ENCODE measurements at regions not wholly inside any gene's neighbourhood (a gene's known extent, or its start where the extent isn't known, plus 50 kb on each side); places are given as distances from the start of the nearest gene placed in this dataset.

- no peak for DNase-seq (ENCODE audit: low spot score)
Measured at GRCh38 chr14:49017447-49017846, 568.7 kb downstream of the RPS29 start.

- no peak for DNase-seq (ENCODE audit: low spot score)
Measured at GRCh38 chr14:49016381-49016780, 569.8 kb downstream of the RPS29 start.

DNA sequence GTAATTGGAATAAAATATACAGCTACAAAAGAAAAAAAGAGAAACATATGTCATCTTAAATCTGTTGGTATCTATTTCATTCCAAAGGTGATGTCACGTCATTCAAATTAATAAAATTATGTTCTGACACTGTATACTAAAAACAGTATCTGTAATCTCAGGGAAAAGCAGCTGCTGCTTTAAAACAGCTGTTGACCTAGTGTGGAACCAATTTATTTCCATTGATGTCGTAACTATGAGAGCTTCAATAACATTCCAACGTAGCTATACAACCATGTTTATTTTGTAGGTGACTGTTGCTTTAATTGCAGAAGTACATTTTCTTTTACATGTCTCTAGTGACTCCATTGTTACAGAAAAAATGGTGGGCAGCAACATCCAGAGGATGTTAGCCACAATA, 571.7 kb downstream of the RPS29 start:
- no peak for DNase-seq (ENCODE audit: low spot score)

GRCh38 chr14:49008363-49008762, 577.8 kb downstream of the RPS29 start:
- DNase-seq (ENCODE audit: low spot score) = no peak

GRCh38 chr14:48991141-48991540, 595.0 kb downstream of the RPS29 start:
- DNase-seq (ENCODE audit: low spot score) = no peak

DNA sequence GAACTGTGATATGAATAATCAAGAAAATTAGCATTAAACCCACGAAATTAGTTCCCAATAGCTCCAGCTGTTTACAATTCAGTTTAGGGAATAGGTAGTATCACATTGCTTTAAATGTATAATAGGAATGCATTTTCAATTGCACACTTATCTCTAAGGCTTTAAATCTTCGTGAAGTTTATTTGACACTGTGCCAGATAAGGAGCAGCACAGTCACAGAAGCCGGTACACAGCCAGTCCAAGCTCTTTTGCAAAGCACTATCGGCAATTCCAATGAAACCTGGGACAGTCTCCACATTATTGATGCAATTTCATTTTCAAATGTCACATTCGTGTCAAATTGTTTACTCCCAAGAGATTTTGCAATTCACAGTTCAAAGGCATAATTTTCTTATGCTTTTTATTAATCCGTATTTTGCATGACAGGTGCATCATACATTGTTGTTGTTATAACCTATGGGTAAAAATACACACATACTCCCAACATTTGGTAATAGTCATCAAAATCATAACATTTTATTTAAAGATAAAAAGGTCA, 602.8 kb downstream of the RPS29 start:
- no peak for DNase-seq (ENCODE audit: low spot score)

DNA sequence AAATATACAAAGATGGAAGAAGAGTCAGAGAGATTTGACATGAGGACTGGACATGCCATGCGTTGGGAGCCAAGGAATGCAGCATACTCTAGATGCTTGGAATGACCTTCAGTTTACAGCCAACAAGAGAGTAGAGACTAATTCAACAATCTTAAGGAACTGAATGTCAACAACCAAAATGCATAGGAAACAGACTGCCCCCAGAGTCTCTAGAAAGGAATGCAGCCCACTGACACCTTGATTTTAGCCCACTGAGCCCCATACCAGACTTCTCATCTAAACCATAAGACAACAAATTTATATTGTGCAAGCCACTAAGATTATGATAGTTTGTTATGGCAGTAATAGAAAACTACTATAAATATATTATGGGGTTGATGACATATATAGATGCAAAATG, 611.2 kb downstream of the RPS29 start:
- DNase-seq (ENCODE audit: low spot score) = no peak

DNA sequence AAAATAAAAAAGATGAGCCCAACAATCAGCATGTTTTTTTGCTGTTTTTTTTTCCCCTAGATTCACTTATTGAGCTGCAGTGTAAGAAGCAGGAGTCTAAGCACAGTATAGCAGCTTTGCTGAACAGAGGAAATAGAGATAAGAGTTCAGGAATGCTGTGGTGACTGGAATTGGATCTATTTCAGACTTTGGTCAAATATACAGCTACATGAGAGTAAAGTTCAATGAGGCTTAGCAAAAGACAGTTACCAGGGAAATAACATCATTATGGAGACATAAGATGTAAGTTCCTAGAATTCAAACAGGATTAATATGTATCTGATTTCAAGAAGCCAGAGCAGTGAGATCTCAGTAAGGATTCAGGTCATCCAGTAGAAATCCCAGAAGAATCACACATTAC, 613.0 kb downstream of the RPS29 start:
- DNase-seq (ENCODE audit: low spot score) = no peak

DNA sequence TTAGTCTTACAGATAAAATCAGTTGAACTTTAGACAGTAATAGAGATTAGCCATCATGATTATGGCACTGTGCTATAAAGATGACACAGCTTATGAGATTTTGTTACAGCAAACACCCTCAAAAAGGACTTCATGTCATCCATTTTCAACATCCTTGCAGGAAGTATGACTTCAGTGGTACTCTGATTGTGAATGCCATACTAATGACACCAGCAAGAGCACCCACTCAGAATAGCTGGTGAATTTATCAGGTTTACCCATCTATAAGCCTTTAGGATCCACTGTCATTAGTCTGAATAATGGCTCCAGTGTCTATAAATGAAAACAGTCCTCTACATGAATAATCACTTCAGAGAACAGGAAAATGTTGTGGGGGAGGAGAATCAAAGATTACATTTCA, 615.2 kb downstream of the RPS29 start:
- no peak for DNase-seq (ENCODE audit: low spot score)

GRCh38 chr14:48967419-48967818, 618.8 kb downstream of the RPS29 start:
- no peak for DNase-seq (ENCODE audit: low spot score)

GRCh38 chr14:48963231-48963790, 622.9 kb downstream of the RPS29 start:
- DNase-seq (ENCODE audit: low spot score) = no peak

DNA sequence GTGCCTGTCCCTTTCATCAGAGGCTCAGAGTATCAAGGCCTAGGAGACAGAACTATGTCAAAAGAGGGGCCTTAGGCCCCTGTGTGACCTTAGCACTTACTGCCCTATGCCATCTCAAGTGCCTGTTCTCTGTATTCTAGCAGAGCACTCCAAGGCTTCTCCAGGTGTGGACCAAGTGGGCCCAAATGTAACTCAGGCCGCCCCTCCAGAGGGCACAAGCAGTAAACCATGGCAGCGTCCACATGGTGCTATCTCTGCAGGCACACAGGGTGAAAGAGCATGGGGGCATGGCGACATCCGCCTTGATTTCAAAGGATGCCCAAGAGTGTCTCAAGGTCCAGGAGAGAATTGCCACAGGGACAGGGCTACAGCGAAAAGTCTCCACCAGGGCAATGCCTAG, 628.7 kb downstream of the RPS29 start:
- DNase-seq (ENCODE audit: low spot score) = no peak

DNA sequence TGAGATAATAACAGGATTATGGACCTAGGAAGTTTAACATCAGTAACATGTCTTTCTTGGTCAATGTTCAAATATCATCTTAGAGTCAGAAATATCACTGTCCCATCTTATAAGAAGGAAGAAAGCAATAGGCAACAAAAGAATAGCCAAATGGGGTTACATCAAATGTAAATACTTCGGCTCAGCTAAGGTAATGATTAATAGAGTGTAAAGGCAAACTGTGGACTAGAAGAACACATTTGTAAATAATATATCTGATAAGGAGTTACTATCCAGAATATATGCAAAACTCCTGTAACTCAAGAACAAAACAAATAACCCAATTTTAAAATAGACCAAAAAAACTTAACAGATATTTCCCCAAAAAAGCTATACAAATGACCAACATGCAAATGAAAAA, 630.3 kb downstream of the RPS29 start:
- no peak for DNase-seq (ENCODE audit: low spot score)

DNA sequence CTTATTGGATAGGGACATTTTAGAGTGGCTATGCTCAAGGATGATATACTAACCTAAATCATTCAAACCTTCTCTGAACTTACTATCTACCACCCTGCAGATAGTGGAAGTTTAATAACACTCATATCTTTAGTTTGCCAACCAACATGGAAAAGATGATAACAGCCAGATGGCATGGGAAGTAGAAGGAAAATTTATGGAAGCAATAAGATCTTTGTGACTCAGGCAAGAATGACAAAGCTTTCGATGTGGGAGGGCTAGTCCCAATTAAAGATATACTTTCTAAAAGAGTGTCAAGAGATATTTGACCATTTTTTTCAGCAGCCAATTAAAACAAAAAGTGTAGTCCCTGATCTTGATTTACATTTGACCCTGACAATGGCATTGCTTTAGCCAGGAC, 631.7 kb downstream of the RPS29 start:
- no peak for DNase-seq (ENCODE audit: low spot score)

DNA sequence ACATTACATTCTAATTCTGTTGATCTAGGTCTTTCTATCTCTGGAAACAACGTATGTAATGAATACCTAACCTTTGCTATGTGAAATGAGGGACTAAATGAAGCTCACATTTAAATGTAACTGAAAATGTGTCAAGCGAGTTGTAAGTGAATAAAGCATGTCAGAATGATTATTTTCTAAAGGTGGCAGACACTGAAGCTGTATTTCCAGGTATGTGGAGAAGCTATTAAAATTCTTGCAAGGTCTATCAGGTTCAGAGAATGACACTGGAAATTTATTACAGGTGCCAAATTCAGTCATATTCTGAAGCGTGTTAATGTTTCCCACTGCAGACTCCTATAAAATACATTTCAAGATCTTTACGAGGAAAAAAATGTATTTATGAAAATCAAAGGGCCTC, 641.4 kb downstream of the RPS29 start:
- no peak for DNase-seq (ENCODE audit: low spot score)

GRCh38 chr14:48943913-48944312, 642.3 kb downstream of the RPS29 start:
- DNase-seq (ENCODE audit: low spot score) = no peak

DNA sequence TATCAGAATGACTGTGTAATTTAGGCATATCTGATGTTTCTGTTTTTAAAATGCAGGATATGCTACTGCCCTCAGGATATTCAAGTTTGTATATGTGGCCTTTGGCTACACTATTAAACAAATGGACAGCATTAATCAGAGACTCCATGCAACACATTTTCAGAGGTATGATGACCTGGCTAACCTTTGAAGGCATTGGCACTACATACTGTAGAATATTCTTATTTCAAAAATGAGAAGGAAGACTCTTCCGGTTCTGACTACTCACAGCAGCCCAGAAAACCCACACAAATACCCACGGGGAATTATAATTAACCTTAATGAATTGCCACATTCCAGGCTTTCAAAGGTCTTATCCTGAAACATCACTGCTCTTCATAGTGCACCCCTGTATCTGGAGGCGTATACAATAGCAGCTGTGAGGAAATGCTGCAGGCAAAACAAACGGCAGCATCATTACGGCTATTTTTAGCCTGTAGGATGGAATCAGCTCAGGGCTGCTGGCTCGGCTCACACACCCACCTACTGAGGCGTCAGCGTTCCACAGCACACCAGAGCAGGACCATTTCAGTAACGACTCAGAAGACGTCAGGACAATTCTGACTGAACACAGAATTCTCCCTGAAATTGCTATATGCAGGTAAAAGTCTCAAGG, 648.5 kb downstream of the RPS29 start:
- DNase-seq (ENCODE audit: low spot score) = no peak

DNA sequence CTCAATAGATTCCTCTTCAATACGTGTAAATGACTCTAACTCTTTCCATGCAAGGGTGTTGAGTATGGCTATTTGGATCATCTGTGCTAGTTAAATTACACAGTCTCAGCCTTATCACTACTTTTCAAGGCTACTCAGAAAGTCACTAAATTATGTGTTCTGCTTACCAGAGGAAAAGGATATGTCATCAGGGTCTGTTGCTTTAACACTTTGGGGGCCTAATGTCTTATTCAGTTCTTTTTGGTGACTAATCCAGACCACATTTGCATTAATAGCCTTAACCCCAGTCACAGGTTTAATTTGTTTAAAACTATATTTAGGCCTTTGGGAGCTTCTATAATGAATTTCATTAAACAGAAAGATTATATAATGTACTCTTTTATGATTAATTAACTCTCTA, 649.3 kb downstream of the RPS29 start:
- no peak for DNase-seq (ENCODE audit: low spot score)

DNA sequence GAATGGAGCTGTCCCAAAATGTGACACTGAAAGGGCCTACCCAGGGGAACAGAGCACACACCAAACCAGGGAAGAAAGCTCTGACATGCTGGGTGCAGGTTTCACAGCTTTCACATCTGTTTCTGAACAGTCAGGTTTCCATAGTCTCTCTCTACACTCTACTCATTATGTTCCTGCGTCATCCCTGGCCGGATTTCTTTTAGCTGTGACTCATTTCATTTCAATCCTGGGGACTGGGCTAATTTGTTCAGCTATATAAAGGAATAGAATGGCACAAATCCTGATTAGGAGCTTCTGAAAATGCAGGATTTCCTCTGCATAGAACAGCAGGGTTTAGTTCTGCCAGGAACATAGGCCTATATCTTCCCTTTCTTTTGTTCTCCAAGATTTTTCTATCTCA, 649.8 kb downstream of the RPS29 start:
- no peak for DNase-seq (ENCODE audit: low spot score)

DNA sequence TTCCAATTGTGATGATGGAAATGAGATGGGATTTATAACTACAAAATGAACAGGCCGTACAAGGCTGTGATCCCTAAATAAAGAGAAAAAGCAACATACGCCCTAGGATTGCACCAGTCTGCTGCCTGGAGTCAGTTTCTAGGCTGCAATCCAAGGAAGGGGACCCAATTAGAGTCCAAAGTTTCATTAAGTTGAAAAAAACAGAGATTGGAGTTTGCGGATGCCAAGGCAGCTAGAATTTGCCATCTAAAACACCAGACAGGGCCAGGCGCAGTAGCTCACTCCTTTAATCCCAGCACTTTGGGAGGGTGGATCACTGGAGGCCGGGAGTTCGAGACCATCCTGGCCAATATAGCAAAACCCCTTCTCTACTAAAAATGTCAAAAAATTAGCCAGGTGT, 661.0 kb downstream of the RPS29 start:
- no peak for DNase-seq (ENCODE audit: low spot score)

DNA sequence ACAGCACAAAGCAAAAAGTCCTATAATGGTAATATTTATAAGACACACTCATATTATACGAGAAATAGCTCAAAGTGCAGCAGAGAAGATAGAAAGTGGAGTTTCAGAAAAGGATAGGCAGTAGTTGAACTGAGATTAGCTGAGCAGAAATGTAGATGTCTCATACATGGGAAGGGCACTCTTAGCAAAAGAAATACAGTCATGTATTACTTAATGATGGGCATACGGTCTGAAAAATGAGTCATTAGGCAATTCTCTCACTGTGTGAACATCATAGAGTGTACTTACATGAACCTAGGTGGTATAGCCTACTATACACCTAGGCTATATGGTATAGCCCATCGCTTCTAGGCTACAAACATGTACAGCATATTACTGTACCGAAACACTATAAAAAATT, 671.3 kb downstream of the RPS29 start:
- DNase-seq (ENCODE audit: low spot score) = no peak

- DNase-seq (ENCODE audit: low spot score) = no peak
Measured at GRCh38 chr14:48914382-48914781, 671.8 kb downstream of the RPS29 start.

DNA sequence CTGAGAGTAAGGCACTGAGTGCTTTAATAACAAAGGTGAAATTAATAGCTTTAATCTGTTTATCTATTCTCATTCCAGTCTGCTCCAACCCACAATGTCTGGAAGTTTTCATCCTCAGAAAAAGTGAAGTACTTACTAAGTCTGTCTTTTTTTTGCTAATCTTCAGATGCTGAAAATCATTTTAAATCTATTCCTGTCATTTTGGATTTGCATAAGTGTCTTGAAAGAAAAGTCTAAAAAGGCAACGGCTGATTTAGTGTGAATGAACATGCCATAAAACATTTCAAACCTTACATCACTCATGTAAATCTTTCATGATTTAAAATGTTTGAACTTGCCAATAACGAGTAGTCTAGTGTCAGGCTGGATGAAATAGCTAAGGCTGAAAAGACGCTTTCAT, 685.6 kb downstream of the RPS29 start:
- no peak for DNase-seq (ENCODE audit: low spot score)

Data from mesenteric fat pad (tissue), 1 donor.